ENCODE measurements at regions not wholly inside any gene's neighbourhood (a gene's known extent, or its start where the extent isn't known, plus 50 kb on each side); places are given as distances from the start of the nearest gene placed in this dataset.

GRCh38 chrX:83101961-83102360 is 406.1 kb upstream of the POU3F4 start:
- TF ChIP-seq EZH2 (IDR thresholded peaks at IDR 0.05; ENCODE audit: borderline replicate concordance, insufficient read depth, low read length, poor library complexity, severe bottlenecking) (no peak), CTCF (IDR thresholded peaks at IDR 0.05; ENCODE audit: poor library complexity, severe bottlenecking) (no peak), RAD21 (conservative IDR thresholded peaks at IDR 0.05) (no peak), REST (IDR thresholded peaks at IDR 0.05; ENCODE audit: borderline replicate concordance) (no peak), TAF1 (IDR thresholded peaks at IDR 0.05; ENCODE audit: low read depth) (no peak), SMC3 (conservative IDR thresholded peaks at IDR 0.05; ENCODE audit: poor library complexity) (no peak)

Data from neural cell (in vitro differentiated cells).